ENCODE measurements at regions not wholly inside any gene's neighbourhood (a gene's known extent, or its start where the extent isn't known, plus 50 kb on each side); places are given as distances from the start of the nearest gene placed in this dataset.

DNA sequence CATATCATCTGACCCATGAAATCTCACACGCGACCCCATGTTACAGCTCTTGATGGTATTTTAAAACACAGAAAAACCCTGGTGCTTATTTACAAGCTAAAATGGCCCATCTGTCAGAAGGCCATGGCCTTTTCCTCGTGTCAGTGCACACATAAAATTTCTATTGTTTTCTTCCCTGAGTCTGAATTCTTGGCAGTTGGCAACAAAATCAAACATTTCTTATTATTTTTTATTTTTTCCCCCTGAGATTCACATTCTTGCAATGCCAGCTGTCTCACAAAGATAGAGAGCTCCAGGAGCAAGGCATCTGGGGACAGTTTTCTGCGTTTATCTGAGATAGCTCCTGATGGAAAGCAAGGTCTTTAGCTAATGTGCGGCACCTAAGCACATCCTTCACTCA is 818.1 kb upstream of the TMEM132C start:
- TF ChIP-seq, protein P1, sequence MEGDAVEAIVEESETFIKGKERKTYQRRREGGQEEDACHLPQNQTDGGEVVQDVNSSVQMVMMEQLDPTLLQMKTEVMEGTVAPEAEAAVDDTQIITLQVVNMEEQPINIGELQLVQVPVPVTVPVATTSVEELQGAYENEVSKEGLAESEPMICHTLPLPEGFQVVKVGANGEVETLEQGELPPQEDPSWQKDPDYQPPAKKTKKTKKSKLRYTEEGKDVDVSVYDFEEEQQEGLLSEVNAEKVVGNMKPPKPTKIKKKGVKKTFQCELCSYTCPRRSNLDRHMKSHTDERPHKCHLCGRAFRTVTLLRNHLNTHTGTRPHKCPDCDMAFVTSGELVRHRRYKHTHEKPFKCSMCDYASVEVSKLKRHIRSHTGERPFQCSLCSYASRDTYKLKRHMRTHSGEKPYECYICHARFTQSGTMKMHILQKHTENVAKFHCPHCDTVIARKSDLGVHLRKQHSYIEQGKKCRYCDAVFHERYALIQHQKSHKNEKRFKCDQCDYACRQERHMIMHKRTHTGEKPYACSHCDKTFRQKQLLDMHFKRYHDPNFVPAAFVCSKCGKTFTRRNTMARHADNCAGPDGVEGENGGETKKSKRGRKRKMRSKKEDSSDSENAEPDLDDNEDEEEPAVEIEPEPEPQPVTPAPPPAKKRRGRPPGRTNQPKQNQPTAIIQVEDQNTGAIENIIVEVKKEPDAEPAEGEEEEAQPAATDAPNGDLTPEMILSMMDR (IDR thresholded peaks at IDR 0.05): no peak
- TF ChIP-seq POLR2AphosphoS5 (IDR thresholded peaks at IDR 0.05) (no peak), POLR2A (IDR thresholded peaks at IDR 0.05) (no peak)

All from stomach (tissue), 4 donors.